Endothelial cell of umbilical vein (primary cell): ENCODE measurements at regions not wholly inside any gene's neighbourhood (a gene's known extent, or its start where the extent isn't known, plus 50 kb on each side); places are given as distances from the start of the nearest gene placed in this dataset.

Source experiments
- BruUV-seq: library from RNA; stranded (reverse); fragments of 400-500 nt; replicated peaks from 2 replicates; lab custom pipeline; 2021; lab: Mats Ljungman, UMichigan
- CTCF ChIA-PET: fragments of 300-600, 350-600 bp; sonication (Branson Sonifier 250); formaldehyde crosslinking; loops from one replicate; lab custom pipeline; 2021; ENCODE audit warnings: antibody characterized with exemption, inconsistent platforms; lab: Charles Lee
- POLR2A ChIA-PET: fragments of 300-600, 350-600 bp; sonication (Branson Sonifier 250); formaldehyde crosslinking; loops from one replicate; lab custom pipeline; 2021; ENCODE audit warnings: antibody characterized with exemption, inconsistent platforms; lab: Charles Lee
- DNase-seq: peaks from one replicate; pipeline ENCODE4 v3.0.0-alpha.2; 2011; ENCODE audit warnings: low read depth, low spot score
- FAIRE-seq: peaks from 2 replicates; lab custom pipeline; 2011; peaks lifted over from hg19 to GRCh38; lab: Jason Lieb, UNC
- H2AFZ ChIP-seq: 2 replicates; pipeline ENCODE4 v1.6.0; 2012; ENCODE audit warnings: low read depth, low read length, control low read depth, inconsistent platforms
- H3K27ac ChIP-seq: 2 replicates; pipeline ENCODE4 v1.5.1; 2011; ENCODE audit warnings: low read depth, mild to moderate bottlenecking, control low read depth, low read length, moderate library complexity; ENCODE audit not compliant: insufficient read depth
- H3K27me3 ChIP-seq, 2 experiments: 2 replicates each; pipeline versions ENCODE4 v1.6.0 to v1.6.1; 2011; ENCODE audit warnings: low read length in 2 of 2, mixed read lengths in 1 of 2; ENCODE audit not compliant: control insufficient read depth in 2 of 2, insufficient read depth in 2 of 2
- H3K36me3 ChIP-seq, 2 experiments: 2 replicates in 1 of 2; 3 replicates in 1 of 2; pipeline ENCODE4 v1.5.1; 2011; ENCODE audit warnings: low read length in 2 of 2, mild to moderate bottlenecking in 1 of 2, moderate library complexity in 1 of 2; ENCODE audit not compliant: control insufficient read depth in 2 of 2, insufficient read depth in 2 of 2; ENCODE audit errors: extremely low read depth in 1 of 2
- H3K4me1 ChIP-seq: 3 replicates; pipeline ENCODE4 v1.5.1; 2011; ENCODE audit warnings: mild to moderate bottlenecking, low read length; ENCODE audit not compliant: control insufficient read depth, insufficient read depth; ENCODE audit errors: extremely low read depth
- H3K4me2 ChIP-seq: 2 replicates; pipeline ENCODE4 v1.6.1; 2011; ENCODE audit warnings: low read length, control low read depth, mixed read lengths; ENCODE audit not compliant: insufficient read depth
- H3K4me3 ChIP-seq, 3 experiments: fragments of 200-600 bp in 1 of 3; sonication (generic), shearing (Covaris generic) in 1 of 3; replicated peaks in 1 of 3; 2 replicates each; pipeline ENCODE4 v1.5.1; 2011 to 2016; ENCODE audit warnings: control low read depth in 3 of 3, low read length in 3 of 3, mild to moderate bottlenecking in 2 of 3, inconsistent platforms in 1 of 3, low read depth in 1 of 3, moderate library complexity in 1 of 3; ENCODE audit not compliant: insufficient read depth in 1 of 3
- H3K79me2 ChIP-seq: 2 replicates; pipeline ENCODE4 v1.6.0; 2012; ENCODE audit warnings: low read length, inconsistent platforms; ENCODE audit not compliant: control insufficient read depth, insufficient read depth
- H3K9ac ChIP-seq: replicated peaks from 2 replicates; pipeline ENCODE3; 2011; ENCODE audit warnings: low read length, control low read depth; ENCODE audit not compliant: insufficient read depth; ENCODE audit errors: extremely low read depth
- H3K9me1 ChIP-seq: replicated peaks from 3 replicates; pipeline ENCODE4 v1.6.0; 2011; ENCODE audit warnings: mild to moderate bottlenecking, low read length; ENCODE audit not compliant: control insufficient read depth, insufficient read depth; ENCODE audit errors: extremely low read depth
- H3K9me3 ChIP-seq: replicated peaks from 2 replicates; pipeline ENCODE4 v1.5.1; 2012; ENCODE audit warnings: low read length, inconsistent platforms; ENCODE audit not compliant: control insufficient read depth, insufficient read depth
- H4K20me1 ChIP-seq: replicated peaks from 2 replicates; pipeline ENCODE3; 2011; ENCODE audit warnings: mild to moderate bottlenecking, low read length; ENCODE audit not compliant: control insufficient read depth, insufficient read depth; ENCODE audit errors: extremely low read depth
- CTCF ChIP-seq, 2 donors: IDR thresholded peaks; 1 replicate in 1 of 2; 2 replicates in 1 of 2; pipeline ENCODE4 v1.5.1; 2011; ENCODE audit warnings: low read length in 2 of 2, mild to moderate bottlenecking in 2 of 2, moderate library complexity in 2 of 2, control low read depth in 1 of 2, inconsistent platforms in 1 of 2, low read depth in 1 of 2; ENCODE audit not compliant: insufficient read depth in 1 of 2; ENCODE audit errors: extremely low read depth in 1 of 2
- EZH2 ChIP-seq: IDR thresholded peaks from 2 replicates; pipeline ENCODE4 v1.6.1; 2012; ENCODE audit warnings: borderline replicate concordance, low read depth, mild to moderate bottlenecking, moderate library complexity, low read length, inconsistent platforms; ENCODE audit not compliant: severe bottlenecking
- FOS ChIP-seq: IDR thresholded peaks from 2 replicates; pipeline ENCODE4 v1.6.1; 2011; ENCODE audit warnings: mild to moderate bottlenecking, low read length, moderate library complexity, borderline replicate concordance; ENCODE audit not compliant: insufficient read depth
- GATA2 ChIP-seq: IDR thresholded peaks from 2 replicates; pipeline ENCODE4 v1.7.0; 2011; ENCODE audit warnings: low read depth, mild to moderate bottlenecking, moderate library complexity, mixed read lengths, low read length; ENCODE audit not compliant: insufficient read length, insufficient read depth
- JUN ChIP-seq: IDR thresholded peaks from 2 replicates; pipeline ENCODE4 v1.6.1; 2011; ENCODE audit warnings: borderline replicate concordance, low read depth; ENCODE audit not compliant: insufficient read length, insufficient read depth
- MAX ChIP-seq: IDR thresholded peaks from 2 replicates; pipeline ENCODE4 v1.6.1; 2011; ENCODE audit not compliant: insufficient read depth, insufficient read length
- MYC ChIP-seq: IDR thresholded peaks from one replicate; pipeline ENCODE4 v1.6.1; 2011; ENCODE audit warnings: mild to moderate bottlenecking, low read depth, low read length
- POLR2A ChIP-seq: IDR thresholded peaks from 2 replicates; pipeline ENCODE4 v1.6.1; 2012; ENCODE audit warnings: low read depth, mild to moderate bottlenecking, control low read depth, low read length
- POLR2AphosphoS5 ChIP-seq: IDR thresholded peaks from 2 replicates; pipeline ENCODE4 v1.6.1; 2012; ENCODE audit warnings: low read depth, mild to moderate bottlenecking, control low read depth, low read length, moderate library complexity; ENCODE audit not compliant: insufficient read depth
- dilution Hi-C: fragments of 300-500 bp; cut with MboI; formaldehyde crosslinking; loops from one replicate; pipeline ENCODE4 v1.15.0; 2019; ENCODE audit warnings: low sequenced_read_pairs; ENCODE audit not compliant: extremely low pct_ligation_motif_present
- intact Hi-C: fragments of 100-400 bp; cut with micrococcal nuclease; formaldehyde crosslinking; loops from one replicate; pipeline ENCODE4 v1.10.0; 2022

GRCh38 chr3:88984256-88984655 lies 123.2 kb upstream of the EPHA3 start:
- no peak overlapping the region for H2AFZ ChIP-seq
- H4K20me1 ChIP-seq = no peaks in the 10 kb centered on the region
- H3K4me3 ChIP-seq = no peak overlapping the region
- ChIA-PET POLR2A (no interaction called here), CTCF (no interaction called here)
- no peaks in the 10 kb centered on the region for H3K9me1 ChIP-seq
- no peaks in the 10 kb centered on the region for H3K27me3 ChIP-seq
- H3K4me2 ChIP-seq = no peak overlapping the region
- H3K4me1 ChIP-seq = no peaks in the 10 kb centered on the region
- DNase-seq (no peak), FAIRE-seq (no peak)
- dilution Hi-C loops (no loop called here), intact Hi-C loops (no loop called here)
- no peaks in the 10 kb centered on the region for H3K36me3 ChIP-seq
- no peak overlapping the region for H3K27ac ChIP-seq
- H3K9me3 ChIP-seq = peaks cover under 1% of the 10 kb centered on the region
- no peak overlapping the region for H3K9ac ChIP-seq
- no peak for TF ChIP-seq GATA2
- TF ChIP-seq MAX = no peak
- no peak for TF ChIP-seq MYC
- no peak for TF ChIP-seq POLR2AphosphoS5
- TF ChIP-seq POLR2A = no peak
- no peak for TF ChIP-seq EZH2
- no peak for TF ChIP-seq JUN
- TF ChIP-seq FOS = no peak
- TF ChIP-seq CTCF (IDR thresholded peaks at IDR 0.05; ENCODE audit: extremely low read depth in 1 of 2, insufficient read depth in 1 of 2, low read depth in 1 of 2, low read length in 2 of 2) = no peak
- no TSS peak for BruUV-seq
- H3K79me2 ChIP-seq = no peaks in the 10 kb centered on the region
